B cell (primary cell): ENCODE measurements at regions not wholly inside any gene's neighbourhood (a gene's known extent, or its start where the extent isn't known, plus 50 kb on each side); places are given as distances from the start of the nearest gene placed in this dataset.

Source experiments
- EZH2 ChIP-seq: IDR thresholded peaks from 2 replicates; pipeline ENCODE4 v1.6.1; 2012; ENCODE audit warnings: borderline replicate concordance, low read depth, mild to moderate bottlenecking, moderate library complexity, low read length; ENCODE audit not compliant: insufficient read depth, poor library complexity, severe bottlenecking
- TF ChIP-seq, protein P1 (sequence below): fragments of 200-600 bp; IDR thresholded peaks from one replicate; pipeline ENCODE4 v1.8.0; 2022; ENCODE audit warnings: antibody characterized with exemption, mild to moderate bottlenecking

- TF ChIP-seq EZH2: no peak
- TF ChIP-seq, protein P1, sequence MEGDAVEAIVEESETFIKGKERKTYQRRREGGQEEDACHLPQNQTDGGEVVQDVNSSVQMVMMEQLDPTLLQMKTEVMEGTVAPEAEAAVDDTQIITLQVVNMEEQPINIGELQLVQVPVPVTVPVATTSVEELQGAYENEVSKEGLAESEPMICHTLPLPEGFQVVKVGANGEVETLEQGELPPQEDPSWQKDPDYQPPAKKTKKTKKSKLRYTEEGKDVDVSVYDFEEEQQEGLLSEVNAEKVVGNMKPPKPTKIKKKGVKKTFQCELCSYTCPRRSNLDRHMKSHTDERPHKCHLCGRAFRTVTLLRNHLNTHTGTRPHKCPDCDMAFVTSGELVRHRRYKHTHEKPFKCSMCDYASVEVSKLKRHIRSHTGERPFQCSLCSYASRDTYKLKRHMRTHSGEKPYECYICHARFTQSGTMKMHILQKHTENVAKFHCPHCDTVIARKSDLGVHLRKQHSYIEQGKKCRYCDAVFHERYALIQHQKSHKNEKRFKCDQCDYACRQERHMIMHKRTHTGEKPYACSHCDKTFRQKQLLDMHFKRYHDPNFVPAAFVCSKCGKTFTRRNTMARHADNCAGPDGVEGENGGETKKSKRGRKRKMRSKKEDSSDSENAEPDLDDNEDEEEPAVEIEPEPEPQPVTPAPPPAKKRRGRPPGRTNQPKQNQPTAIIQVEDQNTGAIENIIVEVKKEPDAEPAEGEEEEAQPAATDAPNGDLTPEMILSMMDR: no peak
Observed at GRCh38 chr5:172562443-172562842, 78.6 kb upstream of the NEURL1B start.
